ENCODE measurements at regions not wholly inside any gene's neighbourhood (a gene's known extent, or its start where the extent isn't known, plus 50 kb on each side); places are given as distances from the start of the nearest gene placed in this dataset.
"Not testable (repeated sequence)": the region's sequence is repeated elsewhere in the genome, so short reads cannot be mapped to it uniquely, and the experiment has no call there.

GRCh38 chr11:135019343-135019871 lies 607.4 kb upstream of the B3GAT1 start:
- DNase-seq (ENCODE audit: low spot score) = no peak
- in situ Hi-C loops (cut with HindIII; ENCODE audit: low sequenced_read_pairs) = no loop called here

DNA sequence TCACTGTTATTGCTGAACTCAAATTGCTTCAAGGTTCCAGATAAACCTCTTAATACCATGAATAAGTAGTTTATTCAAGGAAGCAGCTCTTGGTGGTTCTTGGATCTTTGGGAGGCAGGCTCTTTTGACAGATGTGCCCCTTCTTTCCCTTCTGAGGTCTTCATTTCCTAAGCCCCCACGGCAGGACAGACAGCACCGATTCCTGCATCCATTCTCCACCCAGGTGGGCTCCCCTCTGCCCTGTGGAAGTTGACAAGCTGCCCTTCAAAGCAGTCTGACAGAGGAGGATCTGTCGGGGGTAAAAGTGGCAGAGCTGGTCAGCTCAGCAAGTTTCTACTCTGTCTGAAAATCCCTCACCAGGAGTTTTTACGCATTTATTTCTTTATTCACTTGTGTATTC lies 605.3 kb upstream of the B3GAT1 start:
- in situ Hi-C loops (cut with HindIII; ENCODE audit: low sequenced_read_pairs) = no loop called here
- no peak for DNase-seq (ENCODE audit: low spot score)

DNA sequence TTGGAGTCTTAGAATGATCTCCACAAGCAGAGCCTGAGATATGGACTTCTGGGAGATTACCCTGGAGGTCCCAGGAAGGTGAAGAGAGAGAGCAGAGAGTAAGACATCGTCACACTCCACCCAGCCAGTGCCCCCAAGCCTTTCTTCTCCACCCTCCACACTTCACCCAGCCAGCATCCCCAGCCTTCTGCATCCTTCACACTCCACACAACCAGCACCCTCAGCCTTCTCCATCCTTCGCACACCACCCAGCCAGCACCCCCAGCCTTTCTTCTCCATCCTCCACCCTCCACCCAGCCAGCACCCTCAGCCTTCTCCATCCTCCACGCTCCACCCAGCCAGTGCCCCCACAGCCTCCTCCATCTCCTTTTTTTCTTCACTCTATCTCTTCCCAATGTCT lies 603.9 kb upstream of the B3GAT1 start:
- in situ Hi-C loops (cut with HindIII; ENCODE audit: low sequenced_read_pairs) = no loop called here

DNA sequence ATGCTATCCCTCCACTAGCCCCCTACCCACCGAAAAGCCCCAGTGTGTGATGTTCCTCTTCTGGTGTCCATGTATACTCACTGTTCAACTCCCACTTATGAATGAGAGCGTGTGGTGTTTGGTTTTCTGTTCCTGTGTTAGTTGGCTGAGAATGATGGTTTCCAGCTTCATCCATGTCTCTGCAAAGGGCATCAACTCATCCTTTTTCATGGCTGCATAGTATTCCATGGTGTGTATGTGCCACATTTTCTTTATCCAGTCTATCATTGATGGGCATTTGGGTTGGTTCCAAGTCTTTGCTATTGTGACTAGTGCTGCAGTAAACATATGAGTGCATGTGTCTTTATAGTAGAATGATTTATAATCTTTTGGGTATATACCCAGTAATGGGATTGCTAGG lies 599.3 kb upstream of the B3GAT1 start:
- in situ Hi-C loops (cut with HindIII; ENCODE audit: low sequenced_read_pairs); DNase-seq (ENCODE audit: low spot score): not testable (repeated sequence)

More for the DNA sequence above, 603.9 kb upstream of the B3GAT1 start:
- DNase-seq (ENCODE audit: low spot score) = no peak

GRCh38 chr11:135009125-135009524 lies 597.1 kb upstream of the B3GAT1 start:
- DNase-seq (ENCODE audit: low spot score) = no peak
- in situ Hi-C loops (cut with HindIII; ENCODE audit: low sequenced_read_pairs) = no loop called here

DNA sequence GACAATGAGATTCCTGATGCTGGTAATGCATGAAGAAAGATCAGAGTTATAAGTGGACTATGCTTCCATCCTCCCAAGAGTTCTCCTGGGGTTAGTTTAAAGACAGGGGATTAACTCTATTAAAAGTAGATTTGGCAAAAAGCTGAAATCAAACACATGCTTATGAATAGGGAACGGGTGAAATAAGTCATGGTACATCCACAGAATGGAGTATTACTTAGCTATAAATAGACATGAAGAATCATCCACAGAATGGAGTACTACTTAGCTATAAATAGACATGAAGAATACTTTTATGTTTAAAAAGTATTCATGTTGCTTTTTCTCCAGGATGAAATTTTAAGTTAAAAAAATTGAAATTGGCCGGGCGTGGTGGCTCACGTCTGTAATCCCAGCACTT lies 596.4 kb upstream of the B3GAT1 start:
- DNase-seq (ENCODE audit: low spot score) = no peak
- in situ Hi-C loops (cut with HindIII; ENCODE audit: low sequenced_read_pairs) = no loop called here

DNA sequence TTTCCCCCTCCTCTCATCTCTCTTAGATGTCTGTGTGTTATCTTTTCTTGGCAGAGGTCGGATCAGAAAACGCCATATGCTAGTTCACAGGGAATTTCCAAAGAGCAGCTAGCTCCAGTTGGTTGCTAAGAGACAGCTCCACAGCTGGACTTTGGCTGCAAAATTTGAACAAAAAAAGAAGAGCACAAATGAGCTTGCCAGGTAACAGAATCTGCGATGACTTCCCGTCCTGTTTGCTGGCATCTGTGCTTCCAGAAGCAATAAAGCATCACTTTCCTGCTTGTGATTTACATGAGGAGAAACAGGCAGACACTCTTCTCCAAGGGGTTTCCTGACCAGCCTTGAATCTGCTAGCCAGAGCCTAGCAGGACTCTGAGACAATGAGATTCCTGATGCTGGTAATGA lies 596.0 kb upstream of the B3GAT1 start:
- no peak for DNase-seq (ENCODE audit: low spot score)
- in situ Hi-C loops (cut with HindIII; ENCODE audit: low sequenced_read_pairs) = no loop called here

DNA sequence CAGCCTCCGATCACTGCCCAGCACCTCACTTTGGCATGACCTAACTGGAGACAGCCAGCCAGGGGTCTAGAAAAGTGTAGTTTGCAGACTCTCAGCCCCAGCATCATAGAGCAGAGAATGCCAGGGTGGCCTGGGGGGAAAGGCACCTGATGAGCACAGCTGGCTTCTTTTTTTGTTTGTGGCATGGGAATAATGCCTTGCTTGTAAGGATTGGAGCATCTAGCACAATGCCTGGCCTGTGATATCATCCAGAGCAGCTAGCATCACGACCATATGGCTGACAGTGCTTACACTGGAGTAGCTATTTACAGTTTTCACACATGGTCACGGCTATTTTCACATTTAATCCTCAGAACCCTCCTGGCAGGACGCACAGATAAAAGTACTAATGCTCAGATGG lies 594.8 kb upstream of the B3GAT1 start:
- no peak for DNase-seq (ENCODE audit: low spot score)
- in situ Hi-C loops (cut with HindIII; ENCODE audit: low sequenced_read_pairs) = no loop called here

DNA sequence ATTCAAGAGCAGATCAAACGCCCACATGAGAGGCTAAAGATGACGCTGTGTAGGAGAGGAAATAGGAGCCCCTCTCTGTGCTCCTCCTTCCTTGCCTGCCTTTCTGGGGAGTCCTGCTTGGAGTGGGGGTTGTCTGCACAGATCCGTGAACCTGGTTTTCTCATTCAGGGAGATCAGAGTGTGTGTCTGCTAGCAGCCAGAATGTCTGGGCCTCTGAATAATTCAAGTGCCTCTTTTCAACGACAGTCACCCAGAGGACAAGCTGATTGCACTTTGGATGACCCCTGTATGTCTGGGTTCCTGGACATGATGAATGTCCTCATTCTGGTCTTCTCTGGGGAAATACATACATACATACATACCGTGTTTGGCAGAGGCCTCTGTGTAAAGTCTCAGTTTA lies 592.5 kb upstream of the B3GAT1 start:
- in situ Hi-C loops (cut with HindIII; ENCODE audit: low sequenced_read_pairs) = no loop called here
- DNase-seq (ENCODE audit: low spot score) = no peak

DNA sequence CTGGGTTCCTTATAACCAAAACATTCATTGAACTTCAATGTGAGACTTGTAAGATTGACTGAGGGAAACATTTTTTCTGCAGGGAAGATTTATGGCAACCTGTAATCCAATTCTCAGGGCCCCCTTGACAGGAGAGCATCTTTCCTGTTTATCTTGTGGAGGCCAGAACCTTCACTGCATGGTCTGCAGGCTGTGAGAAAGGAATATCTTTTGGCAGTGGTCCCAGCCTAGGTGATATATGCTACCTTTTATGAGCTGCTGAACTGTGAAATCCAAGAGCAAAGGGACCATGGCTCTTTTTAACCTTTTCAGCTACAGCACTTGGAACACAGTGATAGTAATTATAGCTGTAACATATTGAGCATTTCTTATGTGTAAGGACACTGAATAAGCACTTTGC lies 590.2 kb upstream of the B3GAT1 start:
- no peak for DNase-seq (ENCODE audit: low spot score)
- in situ Hi-C loops (cut with HindIII; ENCODE audit: low sequenced_read_pairs) = no loop called here

DNA sequence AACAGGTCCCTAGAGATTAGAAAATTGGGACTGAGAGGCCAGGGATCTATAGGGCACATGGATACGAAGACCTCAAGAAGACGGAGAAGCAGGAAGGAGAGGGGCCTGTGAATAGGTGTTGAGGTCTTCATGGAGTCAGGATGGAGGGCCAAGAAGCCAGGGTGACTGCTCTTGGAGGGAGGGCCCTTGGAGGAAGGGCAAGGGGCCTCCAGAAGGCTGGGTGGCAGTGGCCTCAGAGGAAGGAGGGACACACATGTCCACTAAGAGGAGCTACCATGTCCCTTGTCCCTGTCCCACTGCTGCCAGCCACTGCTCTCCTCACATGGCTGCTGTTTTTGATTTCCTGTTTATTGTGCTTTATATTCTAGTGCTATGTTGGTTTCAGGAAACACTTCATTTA lies 589.5 kb upstream of the B3GAT1 start:
- in situ Hi-C loops (cut with HindIII; ENCODE audit: low sequenced_read_pairs) = no loop called here

DNA sequence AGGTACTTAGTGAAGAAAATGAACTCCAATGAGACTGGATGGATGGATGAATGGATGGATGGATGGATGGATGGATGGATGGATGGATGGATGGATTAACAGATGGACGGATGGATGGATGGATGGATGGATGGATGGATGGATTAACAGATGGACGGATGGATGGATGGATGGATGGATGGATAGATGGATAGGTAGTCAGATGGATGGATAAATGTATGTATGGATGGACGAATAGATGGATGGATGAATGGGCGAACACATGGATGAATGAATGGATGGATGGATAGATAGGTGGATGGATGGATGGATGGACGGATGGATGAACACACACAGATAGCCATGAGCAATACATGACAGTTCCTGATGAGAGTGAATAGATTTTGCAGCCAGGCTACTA lies 589.0 kb upstream of the B3GAT1 start:
- DNase-seq (ENCODE audit: low spot score); in situ Hi-C loops (cut with HindIII; ENCODE audit: low sequenced_read_pairs): not testable (repeated sequence)

More for the DNA sequence above, 589.5 kb upstream of the B3GAT1 start:
- DNase-seq (ENCODE audit: low spot score) = no peak

GRCh38 chr11:134999590-134999989 lies 587.5 kb upstream of the B3GAT1 start:
- DNase-seq (ENCODE audit: low spot score) = no peak
- in situ Hi-C loops (cut with HindIII; ENCODE audit: low sequenced_read_pairs) = no loop called here

DNA sequence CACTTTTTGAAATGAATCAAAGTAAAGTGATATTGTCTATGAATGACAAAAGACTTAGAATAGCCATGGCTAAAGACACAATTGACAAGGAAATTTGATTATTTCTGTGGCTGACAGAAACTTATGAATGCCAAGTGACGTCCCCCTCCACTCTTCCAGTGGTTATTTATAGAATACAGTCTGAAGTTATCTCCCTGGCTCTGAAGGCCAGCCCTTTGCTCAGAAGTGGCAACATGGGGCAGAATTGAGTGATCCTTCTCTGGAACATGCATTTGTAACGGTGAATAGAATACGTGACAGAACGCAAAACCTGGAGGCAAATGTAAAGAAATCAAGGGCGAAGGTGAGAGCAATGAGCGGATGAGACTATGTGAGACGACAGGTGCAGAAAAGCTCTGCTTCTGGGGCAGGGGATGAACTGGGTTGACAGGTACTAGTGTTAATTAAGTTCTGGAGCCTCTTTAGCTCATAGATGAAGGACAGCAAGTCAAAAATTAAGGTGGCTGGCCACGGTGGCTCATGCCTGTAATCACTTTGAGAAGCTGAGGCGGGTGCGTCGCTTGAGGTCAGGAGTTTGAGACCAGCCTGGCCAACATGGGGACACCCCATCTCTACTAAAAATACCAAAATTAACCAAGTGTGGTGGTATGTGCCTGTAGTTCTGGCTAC lies 585.7 kb upstream of the B3GAT1 start:
- DNase-seq (ENCODE audit: low spot score) = no peak
- in situ Hi-C loops (cut with HindIII; ENCODE audit: low sequenced_read_pairs) = no loop called here

- no peak for DNase-seq (ENCODE audit: low spot score)
- in situ Hi-C loops (cut with HindIII; ENCODE audit: low sequenced_read_pairs) = no loop called here
Measured at GRCh38 chr11:134995741-134996140, 583.7 kb upstream of the B3GAT1 start.

- in situ Hi-C loops (cut with HindIII; ENCODE audit: low sequenced_read_pairs) = no loop called here
- no peak for DNase-seq (ENCODE audit: low spot score)
Measured at GRCh38 chr11:134994431-134994830, 582.4 kb upstream of the B3GAT1 start.

GRCh38 chr11:134993691-134994243 lies 581.7 kb upstream of the B3GAT1 start:
- in situ Hi-C loops (cut with HindIII; ENCODE audit: low sequenced_read_pairs) = no loop called here
- no peak for DNase-seq (ENCODE audit: low spot score)

GRCh38 chr11:134992981-134993380 lies 580.9 kb upstream of the B3GAT1 start:
- in situ Hi-C loops (cut with HindIII; ENCODE audit: low sequenced_read_pairs) = no loop called here

DNA sequence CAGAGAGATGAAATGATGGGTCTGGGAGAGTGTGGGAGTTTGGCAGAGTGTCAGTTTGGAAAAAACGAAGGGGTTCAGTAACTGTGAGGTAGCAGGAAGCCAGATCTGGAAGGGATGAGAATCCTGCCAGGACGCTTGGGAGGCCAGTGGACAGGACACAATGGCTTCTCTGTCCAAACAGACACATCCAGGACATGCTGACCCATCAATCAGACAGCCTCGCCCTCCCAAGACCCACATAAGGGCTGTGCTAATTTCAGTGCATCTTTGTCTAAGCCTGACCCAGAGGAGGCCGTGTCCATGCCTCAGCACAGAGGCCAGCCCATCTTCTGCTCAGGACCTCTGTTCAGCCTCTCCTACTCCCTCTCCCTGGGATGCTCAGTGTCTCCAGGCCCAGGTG lies 576.5 kb upstream of the B3GAT1 start:
- DNase-seq (ENCODE audit: low spot score) = no peak
- in situ Hi-C loops (cut with HindIII; ENCODE audit: low sequenced_read_pairs) = no loop called here

More at GRCh38 chr11:134992981-134993380, 580.9 kb upstream of the B3GAT1 start:
- no peak for DNase-seq (ENCODE audit: low spot score)

DNA sequence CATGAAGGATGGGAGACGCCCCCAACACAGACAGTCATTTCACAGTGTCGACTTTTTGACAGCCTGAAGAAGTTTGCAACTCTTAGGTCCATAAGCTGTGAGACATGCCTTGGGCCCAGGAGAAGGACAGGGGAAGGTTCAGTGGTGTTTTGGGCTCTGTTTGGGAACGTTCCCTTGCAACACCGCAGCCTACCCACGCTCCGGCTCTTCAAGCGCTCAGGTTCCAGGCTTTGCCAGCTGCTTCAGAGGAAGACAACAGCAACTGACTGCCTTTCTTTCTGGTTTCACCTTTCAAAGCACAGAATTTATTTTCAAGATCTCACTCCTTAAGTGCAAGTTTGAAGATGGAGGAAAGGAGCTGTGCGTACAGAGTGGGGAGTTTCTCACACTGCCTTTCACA lies 575.8 kb upstream of the B3GAT1 start:
- no peak for DNase-seq (ENCODE audit: low spot score)
- in situ Hi-C loops (cut with HindIII; ENCODE audit: low sequenced_read_pairs) = no loop called here

GRCh38 chr11:134987223-134987768 lies 575.3 kb upstream of the B3GAT1 start:
- in situ Hi-C loops (cut with HindIII; ENCODE audit: low sequenced_read_pairs) = no loop called here

More at GRCh38 chr11:134987223-134987768, 575.3 kb upstream of the B3GAT1 start:
- no peak for DNase-seq (ENCODE audit: low spot score)
